ENCODE measurements at regions not wholly inside any gene's neighbourhood (a gene's known extent, or its start where the extent isn't known, plus 50 kb on each side); places are given as distances from the start of the nearest gene placed in this dataset.

DNA sequence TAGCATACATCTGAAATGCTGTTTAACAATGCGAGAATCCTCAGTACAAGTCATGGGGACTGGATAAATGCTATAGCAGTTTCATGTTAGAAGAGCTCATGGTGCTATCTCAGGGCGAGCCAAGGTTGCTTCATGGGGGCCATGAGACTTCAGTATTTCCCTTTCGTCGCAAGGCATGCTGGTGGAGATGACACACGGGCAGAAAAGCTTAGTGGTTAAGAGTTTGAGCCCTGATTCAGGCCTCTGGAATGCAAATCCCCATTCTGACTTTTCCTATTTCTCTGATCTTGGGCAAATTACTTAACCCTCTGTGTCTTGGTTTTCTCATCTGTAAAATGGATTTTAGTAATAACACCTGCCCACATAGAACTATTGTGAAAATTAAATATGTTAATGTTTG is 57.4 kb upstream of the EPHA4 start:
- Histone ChIP-seq H3K36me3 (replicated peaks in 1 of 2; ENCODE audit: control insufficient read depth in 1 of 2, insufficient read depth in 2 of 2, low read length in 2 of 2) (no peaks in the 10 kb centered on the region), H3K9me3 (replicated peaks in 1 of 2; ENCODE audit: control insufficient read depth in 1 of 2, insufficient read depth in 1 of 2, low read length in 2 of 2) (no peaks in the 10 kb centered on the region), H3K4me3 (replicated peaks in 1 of 3; ENCODE audit: low read depth in 2 of 3, low read length in 3 of 3) (no peak overlapping the region), H3K9ac (ENCODE audit: insufficient read depth, low read length, poor library complexity, severe bottlenecking) (no peak overlapping the region), H3K27me3 (ENCODE audit: control insufficient read depth in 2 of 2, insufficient read depth in 2 of 2, low read length in 2 of 2) (no peaks in the 10 kb centered on the region), H2AFZ (ENCODE audit: insufficient read depth, low read depth, low read length, poor library complexity, severe bottlenecking) (no peak overlapping the region), H3K4me1 (ENCODE audit: control insufficient read depth in 1 of 2, insufficient read depth in 2 of 2, low read length in 2 of 2) (no peaks in the 10 kb centered on the region), H3K27ac (ENCODE audit: low read depth in 1 of 2, low read length in 2 of 2) (no peak overlapping the region), H3K4me2 (replicated peaks; ENCODE audit: extremely low read depth, low read length, poor library complexity, severe bottlenecking) (no peak overlapping the region), H4K20me1 (ENCODE audit: insufficient read depth, low read length) (no peaks in the 10 kb centered on the region), H3K79me2 (ENCODE audit: insufficient read depth, low read length) (no peaks in the 10 kb centered on the region)
- Mint-ChIP-seq H3K36me3 (no peaks in the 10 kb centered on the region), H3K27ac (no peak overlapping the region), H3K4me1 (no peaks in the 10 kb centered on the region), H3K4me3 (no peak overlapping the region), H3K27me3 (ENCODE audit: low read depth in 3 of 3) (no peaks in the 10 kb centered on the region), H3K9me3 (peaks cover 0 to 2% (median 0%) of the 10 kb centered on the region in 7 donors)
- WGBS (ENCODE audit: insufficient coverage) = 71% methylated on average over 1 of the region's 5 CpGs
- no peak for TF ChIP-seq CTCF (IDR thresholded peaks at IDR 0.05)
- DNase-seq = no peak
- intact Hi-C loops (cut with micrococcal nuclease) = no loop called here

DNA sequence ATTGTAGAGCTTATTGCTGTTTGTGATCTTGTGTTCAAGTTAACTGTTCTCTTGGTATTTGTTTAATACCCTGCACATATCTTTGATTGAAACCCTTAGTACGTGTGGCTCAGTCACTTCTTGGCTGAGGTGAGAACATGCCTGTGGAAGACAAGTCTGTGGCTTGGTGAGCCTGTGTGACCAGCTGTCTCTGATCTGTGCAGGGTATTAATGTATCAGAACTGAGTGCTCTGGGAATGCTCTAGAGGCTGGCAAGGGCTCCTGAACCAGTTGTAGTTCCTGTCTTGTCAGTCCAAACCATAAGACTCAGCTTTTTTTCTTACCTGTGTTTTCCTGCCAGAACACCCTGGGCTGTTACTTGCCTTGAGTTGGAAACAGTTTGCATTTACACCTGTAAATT is 52.4 kb upstream of the EPHA4 start:
- H3K9me3 Mint-ChIP-seq = no peaks in the 10 kb centered on the region
- no peaks in the 10 kb centered on the region for H3K4me1 Mint-ChIP-seq
- Histone ChIP-seq H3K27ac (ENCODE audit: low read depth in 1 of 2, low read length in 2 of 2) (no peak overlapping the region), H3K9me3 (replicated peaks in 1 of 2; ENCODE audit: control insufficient read depth in 1 of 2, insufficient read depth in 1 of 2, low read length in 2 of 2) (no peaks in the 10 kb centered on the region), H3K36me3 (replicated peaks in 1 of 2; ENCODE audit: control insufficient read depth in 1 of 2, insufficient read depth in 2 of 2, low read length in 2 of 2) (no peaks in the 10 kb centered on the region), H4K20me1 (ENCODE audit: insufficient read depth, low read length) (no peaks in the 10 kb centered on the region), H3K9ac (ENCODE audit: insufficient read depth, low read length, poor library complexity, severe bottlenecking) (no peak overlapping the region), H3K27me3 (ENCODE audit: control insufficient read depth in 2 of 2, insufficient read depth in 2 of 2, low read length in 2 of 2) (no peaks in the 10 kb centered on the region), H2AFZ (ENCODE audit: insufficient read depth, low read depth, low read length, poor library complexity, severe bottlenecking) (no peak overlapping the region), H3K4me2 (replicated peaks; ENCODE audit: extremely low read depth, low read length, poor library complexity, severe bottlenecking) (no peak overlapping the region), H3K79me2 (ENCODE audit: insufficient read depth, low read length) (no peaks in the 10 kb centered on the region), H3K4me1 (ENCODE audit: control insufficient read depth in 1 of 2, insufficient read depth in 2 of 2, low read length in 2 of 2) (no peaks in the 10 kb centered on the region), H3K4me3 (replicated peaks in 1 of 3; ENCODE audit: low read depth in 2 of 3, low read length in 3 of 3) (no peak overlapping the region)
- H3K27me3 Mint-ChIP-seq (ENCODE audit: low read depth in 3 of 3) = peaks cover 0 to 3% (median 0%) of the 10 kb centered on the region in 3 donors
- H3K4me3 Mint-ChIP-seq = no peak overlapping the region
- DNase-seq = no peak
- no peak for TF ChIP-seq CTCF (IDR thresholded peaks at IDR 0.05)
- intact Hi-C loops (cut with micrococcal nuclease) = no loop called here
- 60% methylated on average over 1 of the region's 1 CpG for WGBS (ENCODE audit: insufficient coverage)
- no peak overlapping the region for H3K27ac Mint-ChIP-seq
- H3K36me3 Mint-ChIP-seq = no peaks in the 10 kb centered on the region

Measured in CD14-positive monocyte (primary cell).